PFSK-1 (cell line): ENCODE measurements at regions not wholly inside any gene's neighbourhood (a gene's known extent, or its start where the extent isn't known, plus 50 kb on each side); places are given as distances from the start of the nearest gene placed in this dataset.

Source experiments
- FOXP2 ChIP-seq: optimal IDR thresholded peaks from 2 replicates; pipeline ENCODE3; 2011; ENCODE audit warnings: borderline replicate concordance, control low read depth, inconsistent platforms; ENCODE audit not compliant: insufficient read depth; ENCODE audit errors: extremely low read length, extremely low read depth
- POLR2AphosphoS5 ChIP-seq: IDR thresholded peaks from 2 replicates; pipeline ENCODE4 v1.6.1; 2012; ENCODE audit warnings: low read depth, mild to moderate bottlenecking, control low read depth, low read length, moderate library complexity
- REST ChIP-seq, 2 experiments: IDR thresholded peaks; 2 replicates each; pipeline versions ENCODE4 v1.6.1 to v1.8.0; 2011 to 2012; ENCODE audit warnings: low read depth in 2 of 2, low read length in 2 of 2, control low read depth in 1 of 2, inconsistent platforms in 1 of 2, mild to moderate bottlenecking in 1 of 2, moderate library complexity in 1 of 2; ENCODE audit not compliant: insufficient read depth in 1 of 2
- SIN3A ChIP-seq: IDR thresholded peaks from 2 replicates; pipeline ENCODE4 v1.6.1; 2012; ENCODE audit warnings: mild to moderate bottlenecking, low read length, moderate library complexity, borderline replicate concordance; ENCODE audit not compliant: insufficient read depth
- TAF1 ChIP-seq: IDR thresholded peaks from 2 replicates; pipeline ENCODE4 v1.6.1; 2012; ENCODE audit warnings: low read length, control low read depth, borderline replicate concordance; ENCODE audit not compliant: insufficient read depth

GRCh38 chr12:59839514-59839913 lies 243.7 kb downstream of the SLC16A7 start:
- TF ChIP-seq REST (IDR thresholded peaks at IDR 0.05; ENCODE audit: insufficient read depth in 1 of 2, low read depth in 2 of 2, low read length in 2 of 2) (no peak), POLR2AphosphoS5 (no peak), FOXP2 (no peak), SIN3A (no peak), TAF1 (no peak)

- TF ChIP-seq SIN3A (no peak), REST (IDR thresholded peaks at IDR 0.05; ENCODE audit: insufficient read depth in 1 of 2, low read depth in 2 of 2, low read length in 2 of 2) (no peak), POLR2AphosphoS5 (no peak), FOXP2 (no peak), TAF1 (no peak)
Observed at GRCh38 chr12:59843260-59843843, 247.5 kb downstream of the SLC16A7 start.

GRCh38 chr12:59844750-59845149 lies 248.9 kb downstream of the SLC16A7 start:
- no peak for TF ChIP-seq SIN3A

GRCh38 chr12:59845293-59845692 lies 249.5 kb downstream of the SLC16A7 start:
- no peak for TF ChIP-seq POLR2AphosphoS5
- TF ChIP-seq SIN3A, result no peak
- TF ChIP-seq REST (IDR thresholded peaks at IDR 0.05; ENCODE audit: insufficient read depth in 1 of 2, low read depth in 2 of 2, low read length in 2 of 2), result no peak
- no peak for TF ChIP-seq FOXP2
- TF ChIP-seq TAF1, result no peak

- TF ChIP-seq REST (IDR thresholded peaks at IDR 0.05; ENCODE audit: insufficient read depth in 1 of 2, low read depth in 2 of 2, low read length in 2 of 2) (no peak), FOXP2 (no peak), TAF1 (no peak), SIN3A (no peak), POLR2AphosphoS5 (no peak)
Observed at GRCh38 chr12:59847127-59847526, 251.3 kb downstream of the SLC16A7 start.
